GM21717 (cell line): ENCODE measurements at regions not wholly inside any gene's neighbourhood (a gene's known extent, or its start where the extent isn't known, plus 50 kb on each side); places are given as distances from the start of the nearest gene placed in this dataset.
"Not testable (repeated sequence)": the region's sequence is repeated elsewhere in the genome, so short reads cannot be mapped to it uniquely, and the experiment has no call there.

Experiments
- ATAC-seq: cut with Tn5 transposase; IDR thresholded peaks from one replicate; pipeline ENCODE4 v1.9.1; 2021; ENCODE audit warnings: mild to moderate bottlenecking, moderate library complexity; ENCODE audit not compliant: unreplicated experiment

GRCh38 chr1:157330177-157330576 is 192.0 kb upstream of the ETV3 start:
- not testable (repeated sequence) for ATAC-seq

DNA sequence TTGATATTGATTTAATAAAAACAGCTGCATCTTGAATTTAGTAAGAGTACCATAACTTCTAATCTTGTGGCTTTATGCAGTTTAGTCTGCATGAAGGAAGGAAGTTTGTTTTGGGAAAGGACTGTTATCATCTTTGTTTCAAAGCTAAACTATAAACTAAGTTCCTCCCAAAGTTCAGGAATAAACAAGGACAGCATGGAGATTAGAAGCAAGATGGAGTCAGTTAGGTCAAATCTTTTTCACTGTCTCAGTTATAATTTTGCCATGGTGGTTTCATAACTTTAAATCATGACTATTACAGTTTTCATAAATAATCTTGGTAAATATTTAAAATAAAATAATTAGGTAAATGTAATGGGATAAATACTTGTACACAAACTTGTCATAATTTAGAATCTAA is 189.9 kb upstream of the ETV3 start:
- ATAC-seq: not testable (repeated sequence)

- ATAC-seq: no peak
Observed at GRCh38 chr1:157326173-157326859, 188.1 kb upstream of the ETV3 start.

DNA sequence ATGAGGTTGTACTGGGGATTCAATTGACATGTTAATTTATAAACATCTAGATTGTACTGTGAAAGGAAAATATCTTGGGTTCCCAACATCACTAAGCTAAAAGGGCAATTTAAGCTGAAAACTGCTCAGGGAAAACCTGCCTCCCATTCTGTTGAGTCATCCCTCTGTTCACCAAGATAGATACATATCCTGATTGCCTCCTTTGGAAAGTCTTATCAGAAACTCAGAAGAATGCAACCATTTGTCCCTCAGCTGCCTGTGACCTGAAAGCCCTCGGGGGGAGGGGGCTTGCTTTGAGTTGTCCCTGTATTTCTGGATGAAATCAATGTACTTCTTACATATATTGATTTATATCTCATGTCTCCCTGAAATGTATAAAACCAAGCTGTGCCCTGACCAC is 187.0 kb upstream of the ETV3 start:
- no peak for ATAC-seq

DNA sequence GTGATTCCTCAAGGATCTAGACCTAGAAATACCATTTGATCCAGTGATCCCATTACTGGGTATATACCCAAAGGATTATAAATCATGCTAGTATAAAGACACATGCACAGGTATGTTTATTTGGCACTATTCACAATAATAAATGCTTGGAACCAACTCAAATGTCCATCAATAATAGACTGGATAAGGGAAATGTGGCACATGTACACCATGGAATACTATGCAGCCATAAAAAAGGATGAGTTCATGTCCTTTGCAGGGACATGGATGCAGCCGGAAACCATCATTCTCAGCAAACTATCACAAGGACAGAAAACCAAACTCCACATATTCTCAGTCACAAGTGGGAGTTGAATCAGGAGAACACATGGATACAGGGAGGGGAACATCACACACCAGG is 183.8 kb upstream of the ETV3 start:
- ATAC-seq: not testable (repeated sequence)

GRCh38 chr1:157319567-157319966 is 181.4 kb upstream of the ETV3 start:
- ATAC-seq: no peak

DNA sequence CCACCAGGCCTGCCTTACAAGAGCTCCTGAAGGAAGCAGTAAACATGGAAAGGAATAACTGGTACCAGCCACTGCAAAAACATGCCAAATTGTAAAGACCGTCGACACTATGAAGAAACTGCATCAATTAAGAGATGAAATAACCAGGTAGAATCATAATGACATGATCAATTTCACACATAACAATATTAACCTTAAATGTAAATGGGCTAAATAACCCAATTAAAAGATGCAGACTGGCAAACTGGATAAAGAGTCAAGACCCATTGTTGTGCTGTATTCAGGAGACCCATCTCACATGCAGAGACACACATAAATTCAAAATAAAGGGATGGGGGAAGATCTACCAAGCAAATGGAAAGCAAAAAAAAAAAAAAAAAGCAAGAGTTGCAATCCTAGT is 179.0 kb upstream of the ETV3 start:
- ATAC-seq: not testable (repeated sequence)

DNA sequence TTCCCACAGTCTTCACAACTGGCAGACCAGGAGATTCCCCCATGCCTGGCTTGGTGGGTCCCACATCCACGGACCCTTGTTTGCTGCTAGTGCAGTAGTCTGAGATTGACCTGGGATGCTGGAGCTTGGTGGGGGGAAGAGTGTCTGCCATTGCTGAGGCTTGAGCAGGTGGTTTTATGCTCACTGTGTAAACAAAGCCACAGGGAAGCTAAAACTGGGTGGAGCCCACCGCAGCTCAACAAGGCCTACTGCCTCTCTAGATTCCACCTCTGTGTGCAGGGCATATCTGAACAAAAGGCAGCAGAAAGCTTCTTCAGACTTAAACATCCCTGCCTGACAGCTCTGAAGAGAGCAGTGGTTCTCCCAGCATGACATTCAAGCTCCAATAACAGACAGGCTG is 177.3 kb upstream of the ETV3 start:
- ATAC-seq: no peak

DNA sequence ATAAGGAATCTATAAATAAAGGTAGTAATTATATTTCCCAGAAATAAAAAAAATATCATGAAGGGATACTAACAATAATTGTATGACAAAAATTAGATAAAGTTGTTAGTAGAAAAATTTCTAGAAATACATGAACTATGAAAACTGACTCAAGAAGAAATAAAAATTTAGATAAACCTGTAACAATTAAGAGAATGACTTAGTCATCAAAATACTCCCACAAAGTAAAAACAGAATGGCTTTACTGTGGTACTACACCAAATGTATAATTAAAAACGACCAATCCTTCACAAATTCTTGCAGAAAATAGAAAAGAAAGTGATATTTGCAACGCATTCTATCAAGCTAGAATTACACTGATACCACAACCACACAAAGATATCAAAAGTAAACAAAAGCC is 176.2 kb upstream of the ETV3 start:
- no peak for ATAC-seq

- ATAC-seq: no peak
Observed at GRCh38 chr1:157313240-157313807, 175.1 kb upstream of the ETV3 start.

DNA sequence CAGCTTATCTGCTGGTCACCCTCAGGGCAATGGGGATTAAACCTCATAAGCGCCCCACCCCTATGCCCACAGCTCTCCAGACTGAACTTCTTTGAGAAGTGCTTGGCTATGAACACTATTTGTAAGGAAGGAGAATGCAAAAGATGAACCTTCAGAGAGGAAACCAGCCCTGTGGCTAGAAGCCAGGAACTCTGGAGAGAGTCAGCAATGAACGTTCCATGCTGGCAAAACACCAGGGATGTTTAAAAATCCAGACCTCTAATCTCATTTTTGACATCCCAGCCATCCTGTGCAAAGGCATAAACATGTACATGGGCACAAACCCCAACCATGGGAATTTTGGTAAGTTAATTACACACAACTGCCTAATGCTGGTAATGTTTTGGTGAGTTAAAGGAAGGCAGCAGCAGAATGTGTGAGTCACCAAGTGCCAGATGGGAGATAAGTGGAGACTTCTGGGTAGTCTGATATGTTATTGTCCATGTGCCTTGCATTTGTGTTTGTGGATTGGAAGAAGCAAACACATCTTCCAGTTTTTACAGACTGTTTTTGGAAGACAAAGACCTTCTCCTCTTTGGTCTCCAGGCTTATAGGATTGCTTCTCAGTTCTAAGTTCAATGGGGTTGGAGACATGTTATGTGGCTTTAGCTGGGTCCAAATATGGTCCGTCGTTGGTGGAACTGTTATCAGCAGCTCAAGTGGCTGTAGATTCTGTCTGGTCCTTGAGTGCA is 174.1 kb upstream of the ETV3 start:
- no peak for ATAC-seq

GRCh38 chr1:157311730-157312081 is 173.5 kb upstream of the ETV3 start:
- ATAC-seq: no peak

DNA sequence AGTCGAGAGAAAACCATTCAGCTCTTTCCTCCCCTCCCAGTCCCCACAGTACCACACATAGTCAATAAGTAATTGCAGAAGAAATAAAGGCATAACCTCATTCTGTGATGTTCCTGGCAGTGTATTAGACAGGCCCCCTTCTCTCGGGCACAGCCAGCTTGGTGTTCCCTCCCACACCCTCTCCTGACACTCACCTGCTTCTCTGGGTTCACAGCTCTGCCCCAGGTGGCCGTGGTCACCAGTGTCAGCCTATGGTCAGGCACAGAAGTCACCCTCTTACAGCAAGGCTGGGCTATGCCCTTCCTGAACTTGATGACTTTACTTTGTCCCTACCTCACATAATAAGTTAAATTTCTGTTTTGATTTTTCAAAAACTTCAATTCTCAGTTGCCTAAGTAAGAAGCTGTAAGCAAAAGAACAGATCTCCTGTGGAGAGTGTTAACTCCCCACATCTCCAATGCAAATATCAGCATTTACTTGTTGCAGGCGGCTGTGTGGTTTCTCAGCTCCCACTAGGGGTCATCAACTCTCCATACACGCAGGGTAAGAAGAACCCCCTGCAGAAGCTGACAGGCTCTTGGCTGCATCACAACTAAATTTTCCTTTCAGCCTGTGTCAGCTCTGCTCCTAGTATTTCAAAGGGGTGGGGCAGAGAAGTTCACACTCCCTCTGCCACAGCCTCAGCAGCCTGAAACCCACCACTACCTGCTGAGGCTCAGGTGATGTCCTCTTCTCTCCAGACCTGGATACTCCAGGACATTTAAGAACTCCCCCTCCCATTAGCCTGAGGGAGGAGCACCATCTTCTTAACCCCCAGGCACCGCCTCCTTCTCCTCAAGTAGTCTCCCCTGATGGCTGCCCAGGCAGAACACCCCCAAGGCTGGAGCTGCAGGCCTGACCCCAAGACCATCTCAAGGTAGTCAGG is 172.9 kb upstream of the ETV3 start:
- ATAC-seq: not testable (repeated sequence)

- ATAC-seq: no peak
Observed at GRCh38 chr1:157310401-157310800, 172.2 kb upstream of the ETV3 start.

- no peak for ATAC-seq
Observed at GRCh38 chr1:157307491-157307890, 169.3 kb upstream of the ETV3 start.

GRCh38 chr1:157306896-157307295 is 168.7 kb upstream of the ETV3 start:
- ATAC-seq: no peak

DNA sequence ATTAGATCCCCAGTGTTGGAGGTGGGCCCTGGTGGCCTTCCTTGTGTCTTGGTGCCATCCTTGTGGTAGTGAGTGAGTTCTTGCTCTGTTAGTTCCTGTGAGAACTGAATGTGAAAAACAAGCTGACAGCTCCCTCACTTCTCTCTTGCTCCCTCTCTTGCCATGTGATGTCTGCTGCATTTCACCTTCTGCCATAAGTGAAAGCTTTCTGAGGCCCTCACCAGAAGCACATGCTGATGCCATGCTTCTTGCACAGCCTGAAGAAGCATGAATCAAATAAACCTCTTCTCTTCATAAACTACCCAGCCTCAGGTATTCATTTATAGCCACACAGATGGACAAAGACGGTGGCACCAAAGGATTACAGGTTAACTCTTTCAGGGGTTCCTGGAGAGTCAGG is 166.1 kb upstream of the ETV3 start:
- ATAC-seq: no peak

- no peak for ATAC-seq
Observed at GRCh38 chr1:157302724-157303123, 164.5 kb upstream of the ETV3 start.

DNA sequence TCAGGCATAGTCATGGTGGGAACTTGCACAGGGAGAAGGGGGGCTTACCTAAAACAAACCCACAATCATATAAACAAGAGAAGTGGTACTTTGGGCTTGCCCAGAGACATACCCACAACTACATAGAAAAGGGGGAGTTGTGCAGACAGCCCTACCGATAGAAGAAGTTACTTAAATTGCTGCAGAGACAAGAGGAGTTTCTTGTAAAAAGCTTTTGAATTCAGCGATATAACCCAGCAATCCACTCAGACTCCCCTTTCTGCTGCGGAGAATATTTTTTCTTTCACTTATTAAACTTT is 164.0 kb upstream of the ETV3 start:
- ATAC-seq: no peak

- ATAC-seq: no peak
Observed at GRCh38 chr1:157301477-157302198, 163.4 kb upstream of the ETV3 start.
